NB4 (cell line): ENCODE measurements at regions not wholly inside any gene's neighbourhood (a gene's known extent, or its start where the extent isn't known, plus 50 kb on each side); places are given as distances from the start of the nearest gene placed in this dataset.
A peak's percentile ranks its signal among the peaks of the same experiment; 100 is the strongest.

ENCODE experiments used
- DNase-seq: peaks from one replicate; pipeline ENCODE4 v3.0.0; 2010; ENCODE audit warnings: low read depth
- H3K4me3 ChIP-seq: one replicate; pipeline ENCODE4 v1.5.1; 2011; ENCODE audit warnings: mild to moderate bottlenecking, low read depth, low read length, moderate library complexity
- CTCF ChIP-seq: IDR thresholded peaks from one replicate; pipeline ENCODE4 v1.5.1; 2012; ENCODE audit warnings: low read depth, low read length
- MAX ChIP-seq: IDR thresholded peaks from 2 replicates; pipeline ENCODE4 v1.6.1; 2011; ENCODE audit warnings: low read depth, low read length
- MYC ChIP-seq: IDR thresholded peaks from 2 replicates; pipeline ENCODE4 v1.6.1; 2011; ENCODE audit warnings: low read depth, low read length
- POLR2A ChIP-seq: IDR thresholded peaks from 2 replicates; pipeline ENCODE4 v1.6.1; 2011; ENCODE audit warnings: mild to moderate bottlenecking; ENCODE audit not compliant: insufficient read length; ENCODE audit errors: extremely low read depth

- H3K4me3 ChIP-seq = no peak overlapping the region
- TF ChIP-seq MYC = no peak
- TF ChIP-seq MAX = no peak
- TF ChIP-seq POLR2A = no peak
- peak; percentile 21 for DNase-seq
These were observed 152.2 kb upstream of the UBL3 start for GRCh38 chr13:30002577-30002976.

GRCh38 chr13:30000370-30000765 lies 150.0 kb upstream of the UBL3 start:
- H3K4me3 ChIP-seq = no peak overlapping the region
- TF ChIP-seq POLR2A (no peak), MAX (no peak), MYC (no peak), CTCF (no peak)
- DNase-seq = no peak

GRCh38 chr13:29999492-30000369 lies 149.3 kb upstream of the UBL3 start:
- no peak for DNase-seq
- no peak for TF ChIP-seq CTCF
- no peak for TF ChIP-seq MYC
- no peak for TF ChIP-seq POLR2A
- no peak for TF ChIP-seq MAX

GRCh38 chr13:29996316-29996715 lies 145.9 kb upstream of the UBL3 start:
- no peak for DNase-seq
- no peak overlapping the region for H3K4me3 ChIP-seq
- TF ChIP-seq CTCF (no peak), MYC (no peak), MAX (no peak), POLR2A (no peak)

More at GRCh38 chr13:29999492-30000369, 149.3 kb upstream of the UBL3 start:
- H3K4me3 ChIP-seq = no peak overlapping the region

- no peak for DNase-seq
- H3K4me3 ChIP-seq = no peak overlapping the region
- no peak for TF ChIP-seq CTCF
- TF ChIP-seq MYC = no peak
- no peak for TF ChIP-seq MAX
- no peak for TF ChIP-seq POLR2A
These were observed 144.6 kb upstream of the UBL3 start for GRCh38 chr13:29994911-29995595.

DNA sequence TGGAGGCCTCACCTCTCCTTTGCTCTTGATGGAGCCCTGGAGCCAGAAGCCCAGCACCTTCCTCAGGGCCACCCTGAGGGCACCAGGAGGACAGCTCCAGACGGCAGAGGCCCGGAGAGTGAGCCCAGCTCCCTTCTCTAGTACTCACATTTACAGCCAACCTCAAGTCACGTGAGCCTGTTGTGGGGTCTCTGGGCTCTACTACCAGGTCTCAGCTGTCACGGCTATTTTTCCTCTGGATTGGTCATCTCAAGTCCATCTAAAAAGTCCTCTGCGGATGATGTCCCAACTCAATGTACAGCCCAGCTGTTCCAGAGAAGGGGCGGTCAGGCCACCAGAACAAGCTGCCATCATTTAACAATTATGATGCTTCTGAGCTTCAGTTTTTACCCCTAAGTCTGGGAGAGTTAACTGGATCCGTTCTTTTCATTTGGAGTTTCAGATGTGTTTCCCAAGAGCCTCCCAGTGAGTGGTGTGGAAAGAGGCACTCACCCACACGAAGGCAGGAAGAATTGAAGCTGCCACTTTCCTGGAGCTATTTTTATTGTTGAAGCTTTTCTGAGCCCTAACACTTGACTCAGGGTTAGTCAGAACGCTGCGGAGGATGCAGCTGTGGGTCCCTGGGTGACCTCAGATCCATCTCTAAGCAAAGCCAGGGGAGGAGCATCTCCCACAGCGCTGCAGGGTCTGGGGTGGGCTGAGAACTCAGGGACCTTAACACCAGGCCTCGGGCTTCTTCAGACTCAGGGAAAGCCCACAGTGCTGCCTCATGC lies 143.5 kb upstream of the UBL3 start:
- no peak for TF ChIP-seq MYC
- no peak for TF ChIP-seq CTCF
- no peak for TF ChIP-seq MAX
- no peak for TF ChIP-seq POLR2A
- H3K4me3 ChIP-seq = no peak overlapping the region
- DNase-seq = no peak
